Retina (tissue), 1 donor: ENCODE measurements at regions not wholly inside any gene's neighbourhood (a gene's known extent, or its start where the extent isn't known, plus 50 kb on each side); places are given as distances from the start of the nearest gene placed in this dataset.

ENCODE experiments used
- DNase-seq: peaks from one replicate; pipeline ENCODE4 v3.0.0-alpha.2; 2016

DNA sequence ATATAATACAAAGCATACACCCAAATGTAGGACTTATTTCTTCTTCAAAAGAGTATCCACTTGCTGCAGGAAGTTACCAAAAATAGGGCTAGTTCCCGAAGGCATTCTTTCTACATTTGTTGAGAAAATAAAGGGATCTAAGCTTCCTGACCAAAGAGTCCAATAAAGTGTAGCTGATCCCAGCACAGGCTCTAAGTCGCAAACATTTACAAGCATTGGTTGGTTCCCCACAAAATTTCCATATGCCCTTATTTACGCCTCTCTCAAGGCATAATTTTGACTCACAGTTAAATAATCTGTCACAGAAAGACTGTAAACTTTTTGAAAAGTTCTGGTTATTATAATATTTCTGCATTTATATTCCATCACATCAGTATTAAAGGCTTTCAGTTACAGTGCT is 1520.1 kb upstream of the ZEB2 start:
- no peak for DNase-seq

DNA sequence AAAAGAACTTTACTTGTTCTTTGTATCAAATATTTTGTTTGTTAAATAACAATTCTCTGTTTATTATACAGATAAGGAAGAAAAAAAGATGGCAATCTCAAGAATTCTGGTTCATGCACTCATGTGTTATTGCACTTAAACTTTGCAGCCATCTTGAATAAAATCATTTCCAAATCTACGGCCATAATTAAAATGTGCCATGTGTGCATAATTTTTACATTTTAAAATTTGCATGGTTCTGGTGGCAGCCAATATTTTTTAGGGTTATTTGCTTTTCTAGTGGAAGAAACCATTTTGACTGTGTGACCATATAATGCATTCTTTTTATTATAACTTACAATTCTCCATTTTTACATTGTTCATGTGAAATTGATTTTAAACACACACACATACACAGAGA is 1518.1 kb upstream of the ZEB2 start:
- no peak for DNase-seq

DNA sequence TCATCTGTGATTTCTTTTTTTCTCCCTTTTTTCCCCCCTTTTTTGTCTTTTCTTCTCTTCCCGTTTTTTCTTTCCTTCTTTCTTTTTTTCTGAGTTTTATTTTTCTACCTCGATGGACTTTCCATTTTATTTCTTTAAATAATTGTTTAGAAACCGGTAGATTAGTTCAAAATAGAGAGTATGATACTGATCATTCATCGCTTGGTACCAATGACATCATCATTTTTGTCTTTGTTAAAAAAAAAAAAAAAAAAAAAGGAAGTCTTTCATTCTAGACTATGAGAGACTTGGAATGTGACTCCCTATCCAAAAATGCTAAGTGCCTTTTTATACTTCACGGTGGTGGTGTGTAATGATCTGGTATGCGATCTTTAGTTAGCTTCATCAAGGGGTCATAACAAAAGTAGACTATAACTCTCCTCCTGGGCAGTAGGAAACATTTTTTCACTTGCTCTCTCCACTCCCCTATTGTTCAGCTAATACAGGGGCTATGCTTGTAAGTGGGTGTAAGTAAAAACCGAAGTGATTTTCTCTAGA is 1517.5 kb upstream of the ZEB2 start:
- DNase-seq: no peak

DNA sequence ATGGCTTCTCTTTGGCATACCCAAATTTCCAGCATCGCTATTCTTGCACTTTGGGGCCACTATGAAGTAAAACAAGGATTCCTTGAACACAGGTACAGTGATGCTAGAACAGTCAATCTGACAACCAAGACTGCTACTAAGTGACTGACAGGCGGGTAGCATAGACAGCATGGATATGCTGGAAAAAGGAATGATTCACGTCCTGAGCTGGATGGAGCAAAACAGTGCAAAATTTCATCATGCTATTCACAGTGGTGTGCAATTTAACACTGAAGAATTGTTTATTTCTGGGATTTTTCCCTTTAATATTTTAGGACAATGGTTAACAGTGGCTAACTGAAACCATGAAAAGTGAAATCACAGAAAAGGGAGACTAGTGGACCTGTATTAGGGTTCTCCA is 1511.2 kb upstream of the ZEB2 start:
- DNase-seq: no peak

DNA sequence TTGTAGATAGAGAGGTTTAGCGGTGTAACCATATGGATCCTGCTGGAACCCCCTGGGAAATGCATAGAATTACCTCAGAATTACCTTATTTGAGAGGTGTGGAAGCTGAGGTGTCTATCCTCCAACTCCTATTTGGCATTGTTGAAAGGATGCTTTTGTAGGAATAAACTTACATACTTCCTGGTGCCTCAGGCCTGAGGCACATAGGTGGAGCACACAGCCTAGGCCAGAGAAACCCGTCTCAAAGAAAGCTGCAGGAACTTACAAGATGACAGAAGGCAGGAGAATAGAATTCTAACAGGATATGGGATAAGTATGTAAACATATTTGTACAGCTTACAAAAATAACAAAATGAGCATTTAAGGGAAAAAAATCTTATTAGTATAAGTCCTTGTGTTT is 1507.2 kb upstream of the ZEB2 start:
- DNase-seq: no peak

DNA sequence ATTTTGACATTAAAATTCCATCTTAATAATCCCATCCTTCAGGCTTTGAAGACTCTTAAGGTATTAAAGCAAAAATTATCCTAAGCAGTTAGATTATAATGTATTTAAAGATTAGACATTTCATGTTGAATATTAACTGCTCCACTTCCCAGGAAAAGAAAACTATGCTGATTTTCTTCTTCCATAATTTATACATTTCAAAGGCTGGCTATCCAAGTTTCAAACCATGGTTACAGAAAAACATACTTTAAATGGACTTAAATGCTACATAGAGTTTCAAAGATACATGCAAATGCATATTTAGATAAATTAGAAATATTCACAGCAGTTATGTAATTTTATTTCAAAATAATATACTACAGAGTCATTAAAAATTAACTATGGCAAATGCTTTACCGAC is 1505.6 kb upstream of the ZEB2 start:
- DNase-seq: no peak

DNA sequence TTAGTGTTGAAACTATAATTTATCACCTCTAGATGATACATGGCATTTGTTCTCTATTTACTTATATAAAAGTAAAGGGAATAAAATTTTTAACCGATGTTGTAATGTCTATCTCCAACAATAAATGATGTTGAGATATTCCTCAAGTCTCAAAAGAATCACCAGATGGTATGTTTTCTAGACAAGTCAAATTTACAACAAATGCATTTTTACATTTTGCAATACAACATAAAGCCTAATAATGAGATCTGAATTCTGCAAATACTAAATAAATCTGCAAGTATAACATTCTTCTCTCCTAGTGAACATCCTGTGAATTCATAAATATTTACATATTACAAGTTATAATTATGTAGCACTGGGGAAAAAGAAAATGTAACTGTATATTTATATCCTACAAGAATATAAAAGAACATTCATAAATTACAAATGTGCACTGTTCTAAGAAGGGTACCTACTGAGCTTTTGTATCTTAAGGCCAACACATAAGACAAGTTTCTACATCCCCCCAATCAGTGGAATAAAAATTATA is 1504.4 kb upstream of the ZEB2 start:
- no peak for DNase-seq

DNA sequence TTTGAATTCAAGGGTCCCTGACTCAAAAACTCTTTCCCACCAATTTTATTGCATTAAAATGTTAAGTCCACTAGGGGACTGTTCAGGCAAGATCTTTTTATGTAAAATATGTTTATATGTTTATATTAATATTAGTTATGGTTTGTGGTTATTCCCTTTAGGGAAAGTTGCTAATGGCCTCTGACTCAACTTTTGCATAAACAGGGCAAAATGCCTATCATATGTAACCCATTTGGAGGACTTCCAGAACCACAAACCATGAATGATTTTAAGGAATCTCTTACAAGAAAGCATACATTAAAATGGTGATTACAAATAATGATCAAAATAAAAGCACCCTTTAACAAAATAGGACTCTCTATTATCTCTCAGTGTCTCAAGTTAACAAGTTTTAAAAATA is 1484.5 kb upstream of the ZEB2 start:
- no peak for DNase-seq

DNA sequence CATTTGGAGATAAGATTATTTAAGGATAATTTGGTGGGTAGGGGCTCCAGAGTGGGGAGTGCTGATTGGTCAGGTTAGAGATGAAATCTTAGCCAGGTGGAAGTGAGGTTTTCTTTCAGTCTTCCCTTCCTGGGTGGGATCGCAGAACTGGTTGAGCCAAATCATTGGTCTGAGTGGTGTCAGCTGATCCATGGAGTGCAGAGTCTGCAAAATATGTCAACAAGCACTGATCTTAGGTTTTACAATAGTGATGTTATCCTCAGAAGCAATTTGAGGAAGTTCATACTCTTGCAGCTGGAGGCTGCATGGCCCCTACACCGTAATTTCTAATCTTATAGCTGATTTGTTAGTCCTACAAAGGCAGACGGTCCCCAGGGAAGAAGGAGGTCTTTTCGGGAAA is 1483.4 kb upstream of the ZEB2 start:
- DNase-seq: no peak

DNA sequence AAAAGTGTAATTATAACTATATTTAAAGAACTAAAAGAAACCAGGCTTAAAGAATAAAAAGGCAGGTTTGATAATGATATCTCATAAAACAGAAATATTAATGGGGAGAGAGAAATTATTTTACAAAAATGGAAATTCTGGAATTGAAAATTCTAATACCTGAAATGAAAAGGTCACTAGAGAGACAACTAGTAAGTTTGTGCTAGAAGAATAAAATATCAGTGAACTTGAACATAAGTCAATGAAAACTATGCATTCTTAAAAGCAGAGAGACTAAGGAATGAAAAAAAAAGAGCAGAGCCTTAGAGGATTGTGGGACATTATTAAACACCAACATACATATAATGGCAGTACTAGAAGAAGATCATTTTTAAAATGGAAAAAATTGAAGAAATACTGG is 1475.0 kb upstream of the ZEB2 start:
- DNase-seq: no peak

DNA sequence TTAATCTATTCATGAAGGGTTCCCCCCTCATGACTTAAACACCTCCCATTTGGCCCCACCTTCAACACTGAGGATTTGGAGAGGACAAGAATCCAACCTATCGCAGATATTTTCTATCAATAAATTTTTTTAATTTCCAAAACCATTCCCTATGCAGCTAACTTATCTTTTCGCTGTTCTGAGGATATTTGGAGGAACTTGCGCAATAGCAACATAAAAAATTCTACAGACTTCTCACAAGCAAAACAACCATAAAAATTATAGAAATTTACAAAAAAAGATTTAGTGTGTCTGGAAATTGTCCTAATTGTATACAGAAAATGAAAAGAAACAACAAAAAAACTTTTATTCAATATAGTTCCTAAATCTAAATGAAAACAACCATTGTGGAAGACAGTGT is 1472.7 kb upstream of the ZEB2 start:
- no peak for DNase-seq

DNA sequence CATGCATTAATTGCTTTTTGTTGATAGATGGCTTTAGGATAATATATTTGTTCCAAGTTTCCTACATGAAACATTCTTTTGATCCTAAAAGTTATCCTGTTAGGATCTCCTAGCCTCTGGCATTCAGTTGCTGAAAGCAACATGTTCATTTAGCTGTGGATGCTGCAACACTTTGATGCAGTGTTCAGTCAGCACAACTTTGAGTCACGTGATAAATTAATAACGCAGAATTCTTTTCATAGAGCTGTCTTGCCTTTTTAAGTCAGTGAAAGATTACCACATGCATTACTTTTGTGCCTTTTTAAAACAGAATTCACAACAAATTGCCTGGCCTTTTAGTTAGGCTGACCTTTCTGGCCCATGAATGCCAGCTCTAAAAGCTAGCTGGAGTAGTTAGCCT is 1467.9 kb upstream of the ZEB2 start:
- peak; percentile 8 for DNase-seq

DNA sequence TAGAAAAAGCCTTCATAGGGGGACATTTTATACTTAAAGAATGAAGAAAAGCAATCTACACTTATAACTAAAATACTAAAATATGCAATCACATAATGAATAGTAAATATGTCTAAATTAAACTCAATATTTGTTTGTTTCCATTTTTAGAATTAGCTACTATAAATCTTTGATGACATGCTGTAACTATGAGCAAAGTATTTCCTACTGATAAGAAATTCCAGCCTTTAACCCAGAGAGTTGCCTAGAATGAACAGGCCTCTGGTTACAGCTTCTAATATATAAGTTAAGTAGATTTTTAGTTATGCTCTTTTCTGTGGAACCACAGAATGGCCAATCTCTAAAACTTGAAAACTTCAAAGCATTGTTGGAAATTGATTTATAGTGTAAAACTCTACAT is 1465.6 kb upstream of the ZEB2 start:
- DNase-seq: no peak

DNA sequence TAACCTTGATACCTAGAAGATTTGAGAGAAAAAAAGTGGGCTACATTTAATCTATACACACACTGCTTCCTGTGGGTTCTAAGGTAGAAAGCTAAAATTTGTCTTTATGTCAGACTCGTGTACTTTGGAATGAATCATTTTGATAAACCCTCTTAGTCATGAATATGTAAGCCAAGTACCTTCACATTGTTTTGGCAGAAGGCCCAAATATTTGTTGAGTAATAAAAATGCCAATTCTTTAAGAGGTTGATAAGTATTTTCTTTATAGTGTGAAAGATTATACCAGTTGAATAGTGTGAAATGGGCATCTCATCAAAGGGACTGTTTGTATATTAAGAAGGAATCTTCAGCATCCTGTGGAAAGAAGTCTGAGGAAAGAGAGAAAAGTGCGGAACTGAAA is 1464.7 kb upstream of the ZEB2 start:
- DNase-seq: no peak

DNA sequence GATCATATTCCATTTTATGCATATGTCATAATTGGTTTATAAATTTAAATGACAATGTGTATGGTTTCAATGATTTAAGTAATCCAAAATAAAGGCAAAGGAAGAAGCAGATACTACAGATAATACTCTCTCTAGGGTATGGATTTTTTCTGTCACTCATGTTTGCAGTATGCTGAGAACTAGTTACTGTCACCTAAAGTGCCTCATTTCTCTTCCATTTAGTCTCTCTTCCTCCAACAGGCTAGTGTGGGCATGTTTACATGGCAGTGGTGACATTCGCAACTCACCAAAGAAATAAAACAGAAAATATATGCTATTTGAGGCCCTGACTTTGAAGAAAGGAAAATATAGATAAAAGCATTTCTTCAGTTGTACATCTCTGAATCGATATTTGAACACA is 1460.4 kb upstream of the ZEB2 start:
- no peak for DNase-seq

DNA sequence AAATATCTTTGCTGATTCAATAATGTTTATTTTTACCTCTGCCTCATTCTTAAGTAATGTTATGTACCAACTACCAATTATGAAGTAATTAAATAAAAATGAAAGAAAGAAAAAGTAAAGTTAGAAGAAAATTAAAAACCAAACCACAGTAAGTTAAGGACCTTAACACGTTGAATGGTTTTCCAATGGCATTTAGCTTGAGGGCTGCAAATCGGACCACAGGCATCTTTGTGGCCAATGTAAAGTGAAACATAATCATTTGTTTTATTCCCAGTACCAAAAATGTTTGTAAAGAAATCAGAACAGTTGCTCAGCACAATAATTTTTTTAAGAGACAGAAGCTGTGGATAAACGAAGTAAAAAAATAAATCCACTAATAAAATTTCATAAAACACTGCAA is 1455.5 kb upstream of the ZEB2 start:
- no peak for DNase-seq

DNA sequence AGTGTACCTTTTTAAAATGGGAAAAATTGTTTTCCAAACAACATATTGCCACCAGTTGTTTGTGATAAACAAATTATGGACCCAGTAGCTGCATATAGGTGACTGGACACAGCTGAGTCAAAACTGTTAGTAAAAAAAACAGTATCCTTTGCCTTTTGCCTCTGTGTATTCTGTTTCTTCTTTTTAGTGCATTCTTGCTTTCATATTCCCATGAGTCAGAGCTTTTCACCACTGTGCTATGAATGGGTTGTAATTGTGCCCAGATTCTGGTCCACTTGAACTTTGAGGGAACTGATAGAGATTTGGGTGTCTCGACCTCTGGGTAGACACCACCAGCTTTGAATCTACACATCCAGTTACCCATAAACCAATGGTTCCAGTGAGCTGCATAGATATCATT is 1441.9 kb upstream of the ZEB2 start:
- DNase-seq: no peak

DNA sequence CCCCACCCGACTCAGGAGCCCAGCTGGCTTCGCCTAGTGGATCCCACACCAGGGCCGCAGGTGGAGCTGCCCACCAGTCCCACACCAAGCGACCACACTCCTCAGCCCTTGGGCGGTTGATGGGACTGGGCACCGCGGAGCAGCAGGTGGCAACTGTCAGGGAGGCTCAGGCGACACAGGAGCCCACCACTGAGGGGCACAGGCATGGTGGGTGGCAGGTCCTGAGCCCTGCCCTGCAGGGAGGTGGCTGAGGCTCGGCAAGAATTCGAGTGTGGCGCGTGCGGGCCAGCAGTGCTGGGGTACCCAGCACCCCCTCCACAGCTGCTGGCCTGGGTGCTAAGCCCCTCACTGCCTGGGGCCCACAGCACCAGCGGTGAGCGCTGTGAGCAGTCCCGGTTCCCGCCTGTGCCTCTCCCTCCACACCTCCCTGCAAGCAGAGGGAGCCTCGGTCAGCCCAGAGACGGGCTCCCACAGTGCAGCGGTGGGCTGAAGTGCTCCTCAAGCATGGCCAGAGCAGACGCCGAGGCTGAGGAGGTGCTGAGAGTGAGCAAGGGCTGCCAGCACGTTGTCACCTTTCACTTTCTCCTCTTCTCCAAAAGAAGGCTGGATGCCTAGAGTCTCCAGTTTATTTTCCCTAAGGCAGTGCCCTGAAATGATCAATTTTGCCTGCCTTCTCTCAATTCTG is 1440.7 kb upstream of the ZEB2 start:
- DNase-seq: no peak

DNA sequence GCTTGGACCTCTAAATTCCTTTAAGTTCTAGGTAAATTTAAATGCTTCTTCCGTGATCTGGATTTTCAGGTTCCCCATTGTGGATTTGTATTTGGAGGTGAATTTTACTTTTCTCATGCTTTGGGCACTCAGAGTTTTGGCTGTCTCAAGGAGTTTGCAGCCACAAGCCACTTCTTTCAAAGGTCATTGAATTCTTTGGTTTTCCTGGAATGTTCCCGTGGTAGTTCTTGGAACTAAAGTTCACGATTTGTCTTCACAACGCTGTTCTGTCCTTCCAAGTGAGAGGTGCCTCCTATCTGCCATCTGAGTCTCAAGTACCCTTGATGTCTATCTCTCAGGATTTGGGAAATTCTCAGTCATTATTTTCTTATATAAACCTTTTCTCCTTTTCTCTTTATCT is 1438.7 kb upstream of the ZEB2 start:
- no peak for DNase-seq

DNA sequence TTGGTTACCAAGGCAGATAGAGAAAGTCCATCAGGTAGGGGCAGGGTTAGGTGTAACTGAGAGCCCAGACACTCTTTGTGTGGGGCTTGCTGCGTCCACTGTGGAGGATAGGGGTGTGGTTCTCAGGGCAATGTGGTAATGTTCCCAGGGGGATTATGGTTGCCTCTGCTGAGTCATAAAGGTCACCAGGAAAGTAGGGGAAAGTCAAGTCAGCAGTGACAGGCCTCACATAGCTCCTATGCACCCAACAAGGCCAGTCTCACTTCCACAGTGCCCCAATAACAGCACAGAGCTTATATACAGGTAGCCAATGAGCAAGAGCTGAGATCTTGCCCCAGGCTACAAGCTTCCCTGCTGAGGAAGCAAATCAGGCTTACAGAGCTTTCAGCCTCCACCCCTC is 1438.0 kb upstream of the ZEB2 start:
- DNase-seq: no peak

DNA sequence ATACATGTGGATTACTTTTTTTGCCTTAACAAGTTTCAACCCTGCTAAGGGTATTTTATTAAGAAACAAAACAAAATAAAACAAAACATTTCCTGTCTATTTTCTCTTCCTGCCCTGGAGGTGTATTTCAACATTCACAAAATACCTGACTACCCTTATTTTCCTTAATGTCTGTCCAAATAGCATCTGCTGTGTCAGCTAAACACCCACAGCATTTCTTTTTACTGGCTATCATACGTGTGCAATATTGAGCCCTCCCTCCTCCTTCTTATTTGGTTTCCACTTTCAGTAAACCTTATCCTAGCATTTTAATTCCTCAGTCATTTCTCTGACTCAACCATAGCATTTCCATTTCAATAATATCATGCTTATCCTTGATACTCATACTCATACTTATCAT is 1420.0 kb upstream of the ZEB2 start:
- DNase-seq: no peak

DNA sequence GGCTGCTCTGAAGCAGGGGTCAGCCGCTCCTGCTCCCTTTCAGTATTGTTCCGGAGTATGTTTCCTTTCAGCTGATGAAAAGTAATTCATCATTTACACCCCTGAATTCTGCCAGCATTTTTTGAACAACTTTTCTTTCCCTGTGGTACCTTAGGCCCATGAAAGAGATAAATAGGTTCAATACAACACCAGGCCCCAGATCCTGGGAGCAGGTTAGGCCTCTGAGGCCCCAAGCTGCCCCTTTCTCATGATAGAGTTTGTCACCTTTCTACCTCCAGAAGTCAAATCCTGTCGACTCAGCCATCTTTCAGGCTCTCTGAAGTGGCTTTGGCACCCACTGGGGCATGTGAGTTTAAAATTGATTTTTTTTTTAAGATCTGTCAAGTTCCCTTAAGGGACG is 1415.1 kb upstream of the ZEB2 start:
- peak; percentile 52 for DNase-seq

DNA sequence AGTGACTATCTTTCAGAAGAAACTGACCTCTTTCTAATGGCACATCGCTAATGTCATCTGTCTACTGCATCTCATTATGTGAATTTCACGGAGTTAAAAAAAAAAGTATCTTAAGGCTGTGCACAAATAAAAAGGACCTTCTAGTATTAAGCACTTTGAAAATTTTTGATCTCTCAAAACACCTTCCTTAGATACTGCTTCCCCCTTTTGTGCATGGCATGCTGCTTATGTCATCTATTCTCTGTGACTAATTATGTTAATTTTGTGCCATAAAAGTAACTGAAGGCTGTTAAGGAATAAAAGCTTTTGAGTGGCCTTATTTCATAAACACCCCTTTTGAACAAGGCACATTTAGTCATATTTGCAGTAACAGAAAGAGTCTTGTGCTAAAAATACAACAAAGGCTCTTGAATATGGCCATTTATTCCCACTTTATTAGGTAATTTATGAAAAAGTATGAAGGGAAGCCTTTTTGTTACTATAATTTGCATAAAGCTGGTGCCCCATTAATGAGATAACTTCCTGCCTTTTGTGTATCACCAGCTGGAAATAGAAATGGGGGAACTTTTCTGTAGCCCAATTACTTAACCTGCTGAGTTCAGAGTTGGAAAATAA is 1412.0 kb upstream of the ZEB2 start:
- DNase-seq: peak; percentile 56

DNA sequence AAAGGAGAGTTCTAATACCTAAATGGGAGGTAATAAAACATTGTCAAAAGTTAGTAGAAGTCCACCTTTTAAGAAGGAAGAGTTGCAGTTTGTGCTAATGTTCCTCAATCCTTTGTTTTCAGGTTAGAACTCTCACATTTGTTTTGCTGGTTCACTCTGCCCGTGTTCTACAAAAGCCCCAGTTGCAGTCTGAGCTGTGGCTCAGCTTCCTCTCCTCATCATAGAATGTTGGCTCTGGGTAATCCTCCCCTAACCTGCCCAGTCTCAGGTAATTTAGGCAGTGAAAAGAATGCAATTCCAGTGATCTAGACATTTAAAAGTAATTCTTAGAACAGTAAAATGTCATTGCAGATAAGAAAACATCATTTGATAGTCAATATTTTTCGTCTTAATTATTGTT is 1410.4 kb upstream of the ZEB2 start:
- DNase-seq: no peak
